Osteocyte (in vitro differentiated cells): ENCODE measurements at regions not wholly inside any gene's neighbourhood (a gene's known extent, or its start where the extent isn't known, plus 50 kb on each side); places are given as distances from the start of the nearest gene placed in this dataset.

Experiments used
- DNase-seq: peaks from one replicate; pipeline ENCODE4 v3.0.0; 2021; ENCODE audit warnings: mixed read lengths; ENCODE audit not compliant: unreplicated experiment; ENCODE audit errors: extremely low spot score
- H3K27ac Mint-ChIP-seq: one replicate; pipeline ENCODE4 v1.8.0; 2021; ENCODE audit warnings: mild to moderate bottlenecking, mixed read lengths; ENCODE audit not compliant: unreplicated experiment
- H3K27me3 Mint-ChIP-seq: one replicate; pipeline ENCODE4 v1.8.0; 2021; ENCODE audit warnings: mixed read lengths; ENCODE audit not compliant: unreplicated experiment
- H3K36me3 Mint-ChIP-seq: one replicate; pipeline ENCODE4 v1.8.0; 2021; ENCODE audit warnings: mixed read lengths; ENCODE audit not compliant: unreplicated experiment
- H3K4me1 Mint-ChIP-seq: one replicate; pipeline ENCODE4 v1.8.0; 2021; ENCODE audit warnings: mixed read lengths; ENCODE audit not compliant: unreplicated experiment
- H3K4me3 Mint-ChIP-seq: one replicate; pipeline ENCODE4 v1.8.0; 2021; ENCODE audit warnings: mild to moderate bottlenecking, moderate library complexity, mixed read lengths; ENCODE audit not compliant: unreplicated experiment
- H3K9me3 Mint-ChIP-seq: one replicate; pipeline ENCODE4 v1.8.0; 2021; ENCODE audit warnings: mixed read lengths; ENCODE audit not compliant: unreplicated experiment
- TF ChIP-seq, protein P1 (sequence below): fragments of 200-600 bp; sonication (generic); IDR thresholded peaks from 2 replicates; pipeline ENCODE4 v1.5.0; 2021; ENCODE audit warnings: antibody characterized with exemption, mild to moderate bottlenecking, moderate library complexity

DNA sequence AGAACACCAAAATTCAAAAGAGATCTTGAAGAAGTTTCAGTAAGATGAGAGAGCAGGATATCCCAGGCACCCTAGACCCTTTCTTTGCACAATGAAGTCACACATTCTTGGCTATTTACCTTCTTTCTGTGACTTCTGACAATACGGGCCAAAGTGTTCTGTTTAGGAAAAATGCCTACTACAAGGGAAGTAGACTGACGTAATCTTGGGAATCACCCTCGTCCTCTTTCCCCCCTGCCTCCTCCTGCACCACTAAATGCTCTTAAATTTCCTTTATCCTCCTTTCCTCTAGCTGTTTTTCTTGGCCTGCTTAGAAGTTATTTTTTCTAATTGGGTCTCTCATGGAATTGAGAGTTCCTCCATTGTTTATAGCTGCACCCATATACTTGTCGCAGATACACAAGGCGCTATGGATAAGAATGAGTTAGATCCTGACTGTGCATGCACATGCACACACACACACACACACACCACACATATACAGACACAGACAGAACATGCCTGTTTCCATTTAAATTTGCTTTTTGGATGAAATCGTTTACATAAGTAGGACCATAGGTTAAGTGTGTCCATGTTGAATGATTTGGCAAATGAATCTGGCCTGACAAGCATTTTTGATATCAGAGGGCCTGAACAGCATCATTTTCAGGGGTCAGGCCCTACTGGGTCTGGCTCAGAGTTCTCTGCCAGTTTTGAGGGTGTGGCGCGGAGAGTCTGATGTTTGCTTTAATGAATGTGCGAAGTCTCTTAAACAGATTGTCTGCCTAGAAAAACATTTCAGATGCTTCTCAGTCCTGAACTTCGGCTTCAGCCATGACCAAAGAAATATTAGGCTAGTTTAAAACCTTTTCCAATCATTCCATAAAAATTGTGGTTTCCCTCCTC is 131.9 kb upstream of the NT5C1B start:
- Mint-ChIP-seq H3K4me3 (no peak overlapping the region), H3K9me3 (no peaks in the 10 kb centered on the region)
- no peak for DNase-seq

DNA sequence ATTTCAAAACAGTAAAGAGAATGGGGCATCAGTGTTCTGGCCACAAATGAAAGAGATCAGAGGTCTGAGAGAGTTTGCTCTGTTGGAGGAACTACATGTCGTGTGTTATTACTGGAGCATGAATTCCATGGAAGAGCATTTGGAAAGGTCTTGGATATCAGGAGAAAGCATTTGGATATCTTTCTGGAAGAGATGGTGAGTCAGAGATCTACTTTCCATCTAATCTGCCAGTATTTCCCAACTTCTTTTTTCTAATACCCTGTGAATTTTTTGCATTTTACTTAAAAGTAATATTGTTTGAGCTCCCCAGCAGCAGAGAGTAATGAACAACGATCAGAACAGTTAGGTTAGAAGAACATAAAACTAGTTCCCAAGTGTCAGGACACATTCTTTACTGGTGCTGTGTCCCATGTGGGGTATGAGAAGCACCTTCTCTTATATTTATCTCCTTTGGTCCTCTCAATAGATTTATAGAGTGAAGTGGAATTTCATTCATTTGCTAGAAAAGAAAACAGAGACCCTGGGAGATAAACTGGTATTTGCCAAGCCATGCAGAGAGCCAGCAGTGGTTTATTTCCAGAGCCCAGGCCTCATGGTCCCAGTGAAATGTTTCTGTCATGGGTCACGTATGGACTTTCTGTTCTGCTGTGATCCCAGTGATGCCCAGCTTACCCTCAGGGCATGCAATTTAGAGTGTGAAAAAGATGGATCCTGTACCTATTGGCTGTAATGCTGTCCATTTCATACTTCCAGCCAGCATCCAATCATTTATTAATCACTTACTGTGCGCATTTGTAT is 130.8 kb upstream of the NT5C1B start:
- TF ChIP-seq, protein P1, sequence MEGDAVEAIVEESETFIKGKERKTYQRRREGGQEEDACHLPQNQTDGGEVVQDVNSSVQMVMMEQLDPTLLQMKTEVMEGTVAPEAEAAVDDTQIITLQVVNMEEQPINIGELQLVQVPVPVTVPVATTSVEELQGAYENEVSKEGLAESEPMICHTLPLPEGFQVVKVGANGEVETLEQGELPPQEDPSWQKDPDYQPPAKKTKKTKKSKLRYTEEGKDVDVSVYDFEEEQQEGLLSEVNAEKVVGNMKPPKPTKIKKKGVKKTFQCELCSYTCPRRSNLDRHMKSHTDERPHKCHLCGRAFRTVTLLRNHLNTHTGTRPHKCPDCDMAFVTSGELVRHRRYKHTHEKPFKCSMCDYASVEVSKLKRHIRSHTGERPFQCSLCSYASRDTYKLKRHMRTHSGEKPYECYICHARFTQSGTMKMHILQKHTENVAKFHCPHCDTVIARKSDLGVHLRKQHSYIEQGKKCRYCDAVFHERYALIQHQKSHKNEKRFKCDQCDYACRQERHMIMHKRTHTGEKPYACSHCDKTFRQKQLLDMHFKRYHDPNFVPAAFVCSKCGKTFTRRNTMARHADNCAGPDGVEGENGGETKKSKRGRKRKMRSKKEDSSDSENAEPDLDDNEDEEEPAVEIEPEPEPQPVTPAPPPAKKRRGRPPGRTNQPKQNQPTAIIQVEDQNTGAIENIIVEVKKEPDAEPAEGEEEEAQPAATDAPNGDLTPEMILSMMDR = no peak
- Mint-ChIP-seq H3K36me3 (no peaks in the 10 kb centered on the region), H3K9me3 (no peaks in the 10 kb centered on the region), H3K4me1 (peaks cover 31% of the 10 kb centered on the region), H3K27ac (peak overlapping the region; percentile 79), H3K4me3 (no peak overlapping the region), H3K27me3 (no peaks in the 10 kb centered on the region)
- no peak for DNase-seq

More for the DNA sequence above, 131.9 kb upstream of the NT5C1B start:
- Mint-ChIP-seq H3K36me3 (no peaks in the 10 kb centered on the region), H3K27me3 (no peaks in the 10 kb centered on the region), H3K4me1 (peaks cover 31% of the 10 kb centered on the region), H3K27ac (peak overlapping the region; percentile 79)
- TF ChIP-seq, protein P1 = no peak

- Mint-ChIP-seq H3K4me3 (no peak overlapping the region), H3K27ac (no peak overlapping the region), H3K36me3 (no peaks in the 10 kb centered on the region), H3K9me3 (peaks cover 13% of the 10 kb centered on the region), H3K4me1 (peaks cover 2% of the 10 kb centered on the region), H3K27me3 (no peaks in the 10 kb centered on the region)
- TF ChIP-seq, protein P1 = no peak
- DNase-seq = no peak
Observed at GRCh38 chr2:18708203-18708715, 118.9 kb upstream of the NT5C1B start.

GRCh38 chr2:18706001-18706400 is 116.6 kb upstream of the NT5C1B start:
- H3K4me3 Mint-ChIP-seq = no peak overlapping the region
- TF ChIP-seq, protein P1 = no peak

GRCh38 chr2:18704276-18704675 is 114.9 kb upstream of the NT5C1B start:
- TF ChIP-seq, protein P1 = no peak
- Mint-ChIP-seq H3K4me3 (no peak overlapping the region), H3K9me3 (no peaks in the 10 kb centered on the region), H3K4me1 (peaks cover 9% of the 10 kb centered on the region), H3K36me3 (no peaks in the 10 kb centered on the region), H3K27me3 (no peaks in the 10 kb centered on the region), H3K27ac (no peak overlapping the region)
- no peak for DNase-seq

More at GRCh38 chr2:18706001-18706400, 116.6 kb upstream of the NT5C1B start:
- H3K27ac Mint-ChIP-seq = no peak overlapping the region
- H3K36me3 Mint-ChIP-seq = no peaks in the 10 kb centered on the region
- peaks cover 9% of the 10 kb centered on the region for H3K4me1 Mint-ChIP-seq
- H3K27me3 Mint-ChIP-seq = no peaks in the 10 kb centered on the region
- no peak for DNase-seq
- H3K9me3 Mint-ChIP-seq = no peaks in the 10 kb centered on the region
